ENCODE measurements at regions not wholly inside any gene's neighbourhood (a gene's known extent, or its start where the extent isn't known, plus 50 kb on each side); places are given as distances from the start of the nearest gene placed in this dataset.

DNA sequence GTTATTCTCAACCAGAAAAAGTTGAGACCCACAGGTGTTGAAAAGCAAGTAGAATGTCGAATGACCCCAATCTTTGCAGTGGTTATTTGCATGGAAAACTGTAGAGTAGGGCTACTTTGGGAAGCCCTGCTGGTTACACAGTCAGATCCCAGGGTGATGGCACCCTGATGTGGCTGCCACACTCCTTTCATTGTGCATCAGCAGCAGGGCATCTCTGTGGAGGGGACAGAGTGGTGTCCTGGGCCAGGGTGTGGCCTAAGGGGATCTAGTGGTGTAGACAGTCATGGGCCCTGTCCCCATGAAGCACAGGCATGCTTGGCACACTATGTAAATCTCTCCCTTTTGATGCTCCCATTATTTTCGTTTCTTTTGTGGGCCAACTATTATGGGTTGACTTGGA, 199.4 kb upstream of the NAV2 start:
- no peak for DNase-seq

DNA sequence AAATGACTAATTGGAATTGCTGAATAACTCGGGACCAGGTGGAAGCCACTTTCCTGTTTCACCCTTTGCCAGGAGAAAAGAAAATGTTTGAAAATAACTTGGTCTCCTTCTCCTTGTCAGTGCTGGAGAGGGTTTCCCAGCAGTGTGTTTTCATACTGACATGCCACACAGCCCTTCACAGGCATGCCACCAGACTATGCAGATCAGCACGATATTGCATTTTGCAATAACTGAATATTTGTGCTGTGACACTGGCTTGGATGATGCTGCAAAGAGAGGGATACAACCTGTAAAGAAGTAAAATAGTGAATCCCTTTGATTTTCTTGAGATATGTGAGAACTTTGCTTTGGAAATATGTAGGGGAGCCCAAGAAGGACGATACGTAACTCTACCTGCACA, 200.0 kb upstream of the NAV2 start:
- no peak for DNase-seq

DNA sequence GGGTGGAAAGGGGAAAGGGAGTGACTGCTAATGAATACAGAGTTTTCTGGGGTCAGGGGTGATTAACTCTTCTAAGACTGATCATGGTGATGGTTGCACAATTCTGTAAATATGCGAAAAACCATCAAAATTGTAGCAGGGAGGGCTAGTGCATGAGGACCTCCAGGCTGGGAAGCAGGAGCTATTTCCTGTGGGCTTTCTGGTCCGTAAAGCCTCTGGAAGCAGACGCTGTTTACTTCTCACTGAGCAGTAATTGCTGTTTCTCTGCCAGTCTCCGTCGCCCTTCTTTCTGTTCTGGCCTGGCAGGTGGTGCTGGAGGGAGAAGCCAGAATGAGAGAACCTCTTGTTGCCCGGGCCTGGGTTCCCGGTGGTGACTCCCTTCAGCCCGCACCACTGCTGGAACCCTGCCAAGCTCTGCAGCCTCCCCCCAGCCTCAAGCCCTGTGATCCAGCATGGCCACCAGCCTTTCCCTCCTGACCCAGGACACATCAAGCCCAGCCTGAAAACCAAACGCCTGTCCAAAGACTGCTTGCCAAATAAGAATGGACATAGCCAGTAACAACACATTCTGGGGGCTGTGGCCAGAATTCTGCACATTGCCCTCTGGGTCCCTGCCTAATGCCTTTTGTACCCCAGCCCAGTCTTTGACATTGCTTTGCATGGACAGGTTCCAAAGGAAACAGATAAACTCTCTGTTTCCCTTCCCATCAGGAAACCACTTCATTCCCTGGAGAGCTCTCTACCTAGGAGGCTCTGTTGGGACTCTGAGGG, 201.0 kb upstream of the NAV2 start:
- DNase-seq: no peak

DNA sequence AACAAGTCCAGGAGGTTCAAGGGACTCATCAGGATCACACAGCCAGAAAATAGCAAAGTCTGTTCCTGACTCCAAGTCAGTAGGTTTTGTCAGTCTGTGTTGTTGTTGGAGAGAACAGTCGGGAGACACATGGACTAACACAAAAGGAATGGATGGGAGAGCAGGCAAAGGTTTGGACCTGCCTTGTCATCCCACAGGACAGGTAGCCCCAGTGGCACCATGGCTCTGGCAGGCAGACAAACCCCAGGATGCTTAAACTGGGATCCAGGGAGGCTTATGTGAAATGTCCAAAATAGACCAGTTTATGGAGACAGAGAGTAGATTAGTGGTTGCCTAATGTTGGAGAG, 201.6 kb upstream of the NAV2 start:
- DNase-seq: no peak

DNA sequence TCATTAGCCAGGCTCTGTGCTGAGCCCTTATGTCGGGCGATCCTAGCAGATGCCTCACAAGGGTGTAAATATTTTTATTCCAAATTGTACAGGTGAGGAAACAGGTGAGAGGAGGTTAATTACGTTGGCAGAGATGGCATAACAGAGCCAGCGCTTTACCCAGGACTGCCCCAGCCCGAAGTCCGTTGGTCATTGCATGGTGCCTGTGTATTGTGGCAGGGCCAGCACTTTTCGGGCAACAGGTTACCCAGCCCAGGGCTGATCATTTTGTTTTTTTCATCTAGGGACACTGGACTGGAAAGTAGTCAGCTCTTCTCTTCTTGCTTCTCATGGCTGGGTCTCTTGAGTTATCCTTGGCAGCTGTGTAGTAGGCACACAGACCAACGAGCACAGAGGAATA, 202.2 kb upstream of the NAV2 start:
- no peak for DNase-seq

DNA sequence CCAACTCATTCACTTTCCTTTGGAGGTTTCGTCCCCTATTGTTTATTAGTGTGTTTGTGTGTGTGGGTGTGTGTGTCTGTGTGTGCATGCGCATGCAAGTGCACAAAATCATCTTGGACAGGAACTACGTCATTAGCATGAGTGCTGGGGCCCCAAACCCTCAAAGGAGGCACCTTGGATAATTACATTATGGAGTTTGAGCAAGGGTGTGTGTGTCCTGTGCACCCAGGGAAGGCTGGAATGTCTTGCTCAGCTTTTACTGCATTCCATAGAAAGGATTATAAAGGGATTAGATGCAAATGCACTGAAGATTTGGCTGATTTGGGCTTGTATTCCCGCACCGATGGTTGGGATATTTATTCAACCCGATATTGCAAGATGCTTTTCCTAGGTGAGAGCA, 203.4 kb upstream of the NAV2 start:
- no peak for DNase-seq

DNA sequence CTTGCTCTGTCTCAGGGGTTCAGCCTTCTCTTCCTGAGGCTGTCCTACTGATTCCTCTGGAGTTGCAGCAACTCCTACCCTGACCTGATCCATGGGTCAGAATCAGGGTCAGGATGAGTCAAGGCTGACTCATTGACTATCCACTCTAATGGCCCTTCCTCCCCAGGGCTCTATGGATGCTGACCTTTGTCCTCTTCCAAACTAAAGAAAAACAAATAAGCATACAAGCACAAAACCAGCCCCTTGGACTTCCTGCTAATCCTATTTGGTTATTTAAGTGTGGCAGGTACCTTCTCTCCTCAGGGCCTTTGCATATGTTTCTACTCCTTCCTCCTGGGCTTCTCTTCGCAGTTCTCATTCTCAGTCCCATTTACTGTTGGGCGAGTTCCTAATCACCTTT, 204.5 kb upstream of the NAV2 start:
- DNase-seq: no peak

DNA sequence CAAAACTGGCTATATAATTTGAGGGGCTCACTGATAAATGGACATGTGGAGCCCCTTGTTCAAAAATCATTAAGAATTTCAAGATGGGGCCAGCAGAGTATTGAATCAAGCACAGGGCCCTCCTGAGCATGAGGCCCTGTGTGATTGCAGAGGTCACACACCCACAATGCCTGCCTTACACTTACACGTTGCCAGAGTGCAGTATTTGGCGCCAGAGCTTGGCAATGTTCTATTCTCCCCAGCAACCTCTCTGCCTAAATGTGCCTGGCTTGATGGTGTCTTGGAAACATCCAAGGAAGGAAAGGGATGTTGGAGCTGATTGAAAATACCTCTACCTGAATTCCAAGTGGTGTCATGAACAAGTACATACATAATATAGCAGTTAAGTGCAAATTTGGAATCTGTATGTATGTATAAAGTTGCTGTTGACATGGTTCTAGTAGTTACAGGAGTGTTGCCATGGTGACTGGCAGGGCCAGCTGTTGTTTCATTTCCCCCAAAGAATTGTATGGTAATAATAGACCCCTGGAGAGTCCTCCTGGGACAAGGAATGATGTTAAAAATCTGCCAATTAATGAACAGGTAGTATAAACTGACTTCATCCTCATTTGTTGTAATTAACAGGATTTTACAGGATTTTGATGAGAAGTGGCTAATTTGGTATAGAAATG, 205.7 kb upstream of the NAV2 start:
- DNase-seq: no peak

DNA sequence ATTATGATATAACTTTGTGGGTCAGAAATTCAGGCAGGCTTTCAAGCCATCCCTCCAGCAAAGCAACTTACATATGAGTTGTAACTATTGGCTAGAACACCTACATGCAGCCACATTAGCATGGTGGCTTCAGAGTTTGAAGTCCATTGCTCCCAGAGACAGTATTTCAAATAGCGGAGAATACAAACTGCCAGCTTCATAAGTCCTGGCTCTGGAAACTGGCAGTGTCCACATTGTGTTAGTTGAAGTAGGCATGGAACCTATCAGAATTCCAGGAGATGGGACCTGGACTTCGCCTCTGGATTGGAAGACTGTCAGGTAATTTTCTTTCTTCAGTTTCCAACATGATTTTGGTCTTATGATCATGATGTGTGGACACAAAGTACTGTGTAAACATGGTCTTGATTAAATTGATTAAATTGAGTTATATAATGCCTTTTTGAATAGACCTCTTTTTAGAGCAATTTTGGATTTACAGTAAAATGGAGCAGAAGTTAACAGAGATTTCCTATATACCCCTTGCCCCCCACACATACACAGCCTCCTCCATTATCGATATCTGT, 209.9 kb upstream of the NAV2 start:
- no peak for DNase-seq

DNA sequence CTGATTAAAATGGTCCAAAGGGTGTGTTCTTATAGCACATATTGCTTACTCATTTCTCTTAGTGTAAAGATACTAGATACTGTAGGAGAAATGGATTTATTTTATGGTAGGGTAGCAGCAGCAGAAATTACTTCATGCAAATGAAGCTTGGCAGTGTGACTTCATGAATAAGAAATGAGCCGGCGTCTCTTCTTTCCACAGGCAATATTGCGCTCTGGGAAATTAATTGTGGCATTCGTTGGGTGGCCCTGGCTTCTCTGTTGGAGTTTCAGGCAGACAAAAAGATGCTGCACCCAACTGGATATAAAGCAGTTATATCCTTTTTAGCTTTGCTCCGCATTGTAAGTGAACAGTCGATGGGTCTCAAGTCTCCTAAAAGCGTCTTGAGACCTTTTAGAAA, 211.0 kb upstream of the NAV2 start:
- DNase-seq: no peak

DNA sequence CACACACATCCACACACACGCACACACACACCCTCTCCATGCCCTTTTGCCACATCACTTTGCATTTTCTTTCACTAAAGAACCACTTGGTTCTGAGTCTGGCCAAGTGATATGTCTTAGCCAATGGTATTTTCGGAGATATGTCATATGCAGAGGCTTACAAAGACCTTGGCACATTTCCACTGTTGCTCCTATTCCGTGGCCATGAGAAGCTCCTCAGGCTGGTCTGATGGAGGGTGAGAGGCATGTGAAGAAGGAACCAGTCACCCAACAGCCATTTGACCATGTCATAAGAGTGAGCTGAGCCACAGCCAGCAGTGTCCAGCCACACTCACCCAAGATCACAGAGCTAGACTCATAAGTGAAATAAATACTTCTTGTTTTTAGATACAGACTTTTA, 212.6 kb upstream of the NAV2 start:
- no peak for DNase-seq

DNA sequence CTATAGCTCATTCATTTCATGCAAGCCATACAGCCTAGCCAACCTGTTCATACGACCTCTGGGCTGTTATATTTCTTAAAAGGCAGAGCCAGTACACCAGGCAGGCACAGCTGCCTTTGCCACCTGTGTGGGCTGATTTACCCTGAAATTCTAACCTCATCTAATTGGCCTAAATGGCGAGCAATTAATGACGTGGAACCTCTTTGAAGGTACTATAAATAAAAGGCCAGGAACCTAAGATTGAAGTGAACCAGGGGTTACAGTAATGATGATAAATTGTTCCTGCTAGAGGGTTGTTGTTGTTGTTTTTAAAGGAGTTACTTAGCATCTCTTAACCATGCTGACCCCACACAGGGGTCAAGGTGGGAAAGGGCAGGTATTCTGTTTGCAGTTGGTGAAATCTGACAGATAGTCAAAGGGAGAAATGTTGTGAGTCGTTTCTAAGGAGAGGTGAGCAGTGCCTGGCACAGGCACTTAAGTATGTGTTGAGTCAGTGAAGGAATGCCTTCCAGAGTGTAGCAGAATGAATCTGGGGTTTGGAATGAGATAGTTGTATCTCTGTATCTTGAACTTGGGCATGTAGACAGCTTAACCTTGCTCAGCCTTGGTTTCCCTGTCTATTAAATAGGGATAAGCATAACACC, 213.5 kb upstream of the NAV2 start:
- no peak for DNase-seq

DNA sequence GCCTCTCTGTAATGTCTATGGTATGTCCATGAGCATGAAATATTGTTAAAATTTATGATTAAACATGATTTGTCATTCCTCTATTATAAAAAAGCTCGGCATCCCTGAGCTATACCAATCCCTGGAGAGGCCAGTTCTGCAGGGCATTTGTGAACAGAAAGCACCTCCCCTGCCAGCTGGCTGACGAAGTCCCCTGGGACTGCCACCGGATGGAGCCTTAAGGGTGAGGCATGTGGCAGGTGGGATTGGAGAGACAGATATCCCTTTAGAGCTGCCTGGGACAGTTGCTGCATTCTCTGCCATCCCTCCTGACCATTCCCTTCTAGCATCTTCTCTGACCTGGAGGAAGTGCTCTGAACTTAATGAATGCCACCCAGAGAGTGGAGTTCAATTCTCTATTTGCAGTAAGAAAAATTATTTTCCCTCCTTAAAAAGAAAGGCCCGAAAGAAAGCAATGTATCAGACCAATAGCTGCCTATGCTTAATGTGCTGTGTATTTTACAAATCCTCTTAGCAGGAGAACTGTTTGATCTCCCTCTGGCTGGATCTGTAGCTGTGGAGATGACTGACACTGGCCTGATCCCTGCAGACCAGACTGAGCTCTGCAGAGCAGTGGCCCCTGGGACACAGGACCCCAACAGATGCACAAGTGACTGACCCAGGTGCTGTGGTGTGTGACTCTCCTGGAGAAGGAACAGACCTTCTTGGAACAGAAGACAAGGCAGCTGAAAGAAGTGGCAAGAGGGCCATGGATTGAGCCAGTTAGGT, 219.0 kb upstream of the NAV2 start:
- no peak for DNase-seq

DNA sequence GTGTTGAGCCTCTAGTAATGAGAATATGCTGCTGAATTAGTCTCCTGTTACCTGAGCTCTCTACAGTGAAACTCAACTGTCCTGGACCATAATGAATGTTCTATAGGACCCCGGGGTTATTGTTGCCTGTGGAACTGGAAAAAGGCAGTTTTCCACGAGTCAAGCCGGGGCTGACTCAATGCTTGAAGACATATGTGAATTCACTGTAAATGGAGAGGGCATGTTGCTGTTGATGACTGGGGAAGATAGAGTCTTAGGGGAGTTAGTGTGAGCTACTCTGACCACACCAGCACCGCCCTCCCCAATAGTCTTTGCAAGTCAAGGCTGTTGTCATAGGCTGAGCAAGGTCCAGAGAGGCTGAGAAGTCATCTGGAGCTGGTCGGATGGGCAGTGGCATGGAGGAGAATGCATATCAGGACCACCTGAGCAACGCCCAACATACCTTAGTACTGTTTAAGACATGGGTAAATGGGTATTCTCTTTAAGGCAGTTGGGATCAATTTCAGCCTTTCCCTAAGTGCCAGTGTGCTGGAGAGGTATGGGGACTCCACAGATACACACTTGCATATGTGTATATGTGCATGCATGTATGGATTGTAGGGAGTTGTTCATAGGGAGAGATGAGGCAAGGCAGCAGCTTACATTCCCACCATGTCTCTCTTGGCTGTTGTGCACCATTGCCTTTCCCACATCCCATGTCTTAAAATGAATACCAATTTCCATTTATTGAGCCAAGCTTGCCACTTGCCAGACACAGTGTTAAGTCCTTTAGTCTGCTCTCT, 230.1 kb upstream of the NAV2 start:
- DNase-seq: no peak

DNA sequence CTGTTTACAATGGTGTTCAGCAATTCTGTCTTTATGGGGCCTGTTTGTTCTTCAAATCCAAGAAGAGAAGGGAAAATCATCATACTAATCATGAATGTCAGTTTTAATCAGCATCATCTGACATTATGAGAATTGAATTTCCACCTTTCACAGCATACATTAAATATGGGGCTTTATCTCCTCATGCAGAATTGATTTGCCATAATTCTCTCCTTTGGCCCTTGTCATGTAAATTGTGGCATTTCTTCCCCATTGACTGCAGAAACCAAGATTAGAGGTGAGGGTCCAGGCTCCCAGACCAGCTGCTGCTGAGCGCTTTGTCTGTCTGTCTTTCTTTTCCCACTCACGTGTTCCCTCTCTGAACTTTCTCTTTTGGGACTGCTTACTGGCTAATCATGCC, 232.1 kb upstream of the NAV2 start:
- DNase-seq: no peak

DNA sequence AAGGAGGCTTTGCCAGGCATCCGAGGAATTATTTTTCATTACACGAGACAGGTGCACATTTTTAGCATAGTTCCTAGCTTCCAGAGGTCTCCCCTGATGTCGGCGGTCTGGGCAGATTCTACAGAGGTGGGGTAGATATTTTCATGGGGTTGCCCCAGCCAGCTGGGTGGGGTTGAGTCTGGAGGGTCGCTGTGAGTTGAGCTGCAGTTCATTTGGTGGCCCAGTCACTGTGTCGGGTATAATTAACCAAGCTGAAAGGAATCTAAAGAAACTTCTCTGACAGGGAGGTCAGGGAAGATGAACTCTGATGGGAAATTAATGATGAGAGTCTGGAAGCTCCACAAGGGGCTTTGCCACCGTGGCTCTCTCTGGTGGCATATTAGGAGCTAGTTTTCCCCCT, 233.7 kb upstream of the NAV2 start:
- DNase-seq: no peak

DNA sequence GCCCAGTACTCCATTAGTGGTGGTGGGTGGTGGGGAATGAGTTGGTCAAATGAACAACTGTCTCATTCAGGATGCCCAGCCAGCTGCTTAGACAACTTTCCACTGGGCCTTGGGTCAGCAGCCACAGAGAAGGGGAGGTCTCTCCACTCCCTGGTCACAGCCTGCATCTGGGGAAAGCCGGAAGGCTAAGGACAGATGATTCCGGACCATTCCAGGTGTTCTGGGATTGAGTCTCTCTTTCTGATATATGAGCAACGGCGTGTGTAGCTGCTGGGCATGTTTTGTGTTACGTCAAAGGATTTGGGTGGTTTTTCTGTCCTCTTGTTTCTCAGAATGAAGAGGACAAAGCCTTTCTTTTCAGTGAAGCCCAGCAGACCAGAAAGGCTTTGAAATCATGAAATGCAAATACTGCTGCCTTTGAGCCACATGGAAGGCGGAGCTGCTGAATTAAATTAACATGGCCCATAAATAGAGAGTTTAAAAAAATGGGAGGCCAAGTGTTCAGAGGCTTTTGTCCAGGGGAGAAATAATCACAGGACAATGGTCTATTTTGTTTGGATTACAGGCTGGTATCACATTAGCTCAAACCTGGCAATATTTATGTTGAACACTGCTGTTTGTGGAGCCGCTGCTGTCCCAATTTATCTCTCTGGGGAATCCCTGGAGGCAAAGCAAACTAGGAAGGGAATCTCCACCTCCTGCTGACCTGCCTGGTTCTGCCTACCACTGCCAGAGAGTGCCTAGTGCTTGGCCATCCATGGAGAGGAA, 234.4 kb upstream of the E2F8 start:
- DNase-seq: no peak

DNA sequence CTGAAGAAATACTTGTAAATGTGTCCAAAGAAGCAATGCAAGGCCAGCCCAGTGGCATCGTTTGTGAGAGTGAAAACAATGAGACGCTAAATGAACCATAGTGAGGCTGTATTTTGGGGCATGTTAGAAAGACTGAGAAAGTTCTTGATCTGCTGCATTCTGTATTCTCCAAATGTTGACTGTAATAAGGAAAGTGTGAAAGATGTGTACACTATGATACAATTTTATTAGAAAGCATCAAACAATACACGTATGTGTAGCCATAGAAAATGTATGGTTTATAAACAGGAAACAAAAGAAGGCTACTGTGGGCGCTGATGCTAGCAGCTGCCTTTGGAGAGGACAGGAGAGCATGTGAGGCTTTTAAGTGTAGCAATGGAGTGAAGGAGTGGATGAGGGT, 233.5 kb upstream of the E2F8 start:
- no peak for DNase-seq

DNA sequence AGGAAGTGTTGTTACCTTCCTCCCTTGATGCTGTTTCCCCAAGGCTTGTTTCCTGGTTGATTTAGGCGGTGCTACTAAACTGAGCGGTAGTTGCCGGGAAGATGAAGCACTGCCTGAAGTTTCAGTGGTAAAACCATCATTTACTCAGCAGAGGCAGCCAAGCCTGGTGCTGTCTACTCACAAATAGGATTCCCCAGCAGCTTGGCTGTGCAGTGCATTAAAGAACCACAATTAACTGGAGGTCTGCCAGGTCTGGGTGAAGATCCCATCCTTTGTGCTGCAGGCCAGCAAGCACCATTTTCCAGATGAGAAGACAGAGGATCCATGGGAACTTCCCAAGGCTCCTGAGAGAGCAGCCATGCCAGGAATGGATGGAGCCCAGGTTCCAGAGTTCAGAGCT, 231.9 kb upstream of the E2F8 start:
- no peak for DNase-seq

DNA sequence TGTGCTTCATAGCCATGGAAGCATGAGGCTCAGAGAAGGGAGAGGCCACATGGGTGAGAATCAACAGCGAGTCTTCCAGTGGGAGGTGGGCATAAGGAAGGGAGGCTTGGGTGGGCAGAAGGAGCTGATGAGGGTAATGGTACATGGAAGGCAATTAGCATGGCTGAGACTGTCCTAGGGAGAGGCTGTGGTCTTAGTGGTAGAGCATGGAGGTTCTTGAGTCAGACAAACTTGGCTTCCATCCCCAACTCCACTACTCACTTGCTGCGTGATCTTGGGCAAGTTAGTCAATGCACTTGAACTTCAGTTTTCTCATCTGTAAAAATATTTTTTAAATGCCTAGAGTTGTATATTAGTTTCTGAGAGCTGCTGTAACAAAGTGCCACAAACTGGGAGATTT, 227.2 kb upstream of the E2F8 start:
- DNase-seq: no peak

DNA sequence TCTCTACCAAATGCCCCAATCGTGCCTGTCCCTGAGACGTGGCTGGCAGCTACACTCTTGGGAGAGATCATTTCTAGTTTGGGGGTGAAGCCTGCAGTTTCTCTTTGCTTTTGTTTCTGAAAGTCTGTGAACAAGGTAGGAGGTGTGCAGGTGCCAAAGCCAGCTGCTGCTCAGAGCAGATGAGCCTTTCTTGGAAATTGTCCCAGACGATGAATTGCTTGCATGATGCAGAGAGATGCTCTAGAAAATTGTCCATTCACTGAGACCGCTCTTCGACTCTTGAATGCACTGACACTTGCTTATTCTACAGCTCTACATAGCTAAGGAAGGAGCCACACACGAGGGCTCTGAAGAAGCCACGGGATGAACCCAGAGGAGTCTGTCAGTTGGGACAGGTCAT, 225.6 kb upstream of the E2F8 start:
- DNase-seq: no peak

DNA sequence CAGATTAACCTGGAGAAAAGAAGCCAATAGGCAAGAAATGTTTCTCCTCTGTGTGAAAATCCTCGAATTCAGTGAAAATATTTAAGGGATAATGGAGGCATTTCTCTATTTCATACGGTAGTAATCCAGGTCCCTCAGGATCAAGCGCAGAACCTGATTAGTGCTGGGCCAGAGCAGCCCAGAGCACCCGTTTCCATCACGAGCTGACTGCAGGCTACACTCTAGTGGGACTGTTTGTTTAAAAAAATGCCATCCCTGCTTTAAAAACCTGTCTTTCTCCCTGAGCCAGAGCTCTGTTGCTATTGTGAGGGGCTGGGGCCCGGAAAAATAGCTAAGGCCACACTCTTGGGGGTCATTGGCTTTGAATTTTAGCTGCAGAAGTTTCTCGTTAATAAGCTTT, 223.2 kb upstream of the E2F8 start:
- no peak for DNase-seq
